Hematopoietic multipotent progenitor cell (in vitro differentiated cells): ENCODE measurements at regions not wholly inside any gene's neighbourhood (a gene's known extent, or its start where the extent isn't known, plus 50 kb on each side); places are given as distances from the start of the nearest gene placed in this dataset.

ENCODE experiments used
- DNase-seq, 3 donors: peaks; one replicate each; pipeline ENCODE4 v3.0.0-alpha.2; 2011 to 2015; ENCODE audit warnings: low read depth in 2 of 3, low spot score in 2 of 3

DNA sequence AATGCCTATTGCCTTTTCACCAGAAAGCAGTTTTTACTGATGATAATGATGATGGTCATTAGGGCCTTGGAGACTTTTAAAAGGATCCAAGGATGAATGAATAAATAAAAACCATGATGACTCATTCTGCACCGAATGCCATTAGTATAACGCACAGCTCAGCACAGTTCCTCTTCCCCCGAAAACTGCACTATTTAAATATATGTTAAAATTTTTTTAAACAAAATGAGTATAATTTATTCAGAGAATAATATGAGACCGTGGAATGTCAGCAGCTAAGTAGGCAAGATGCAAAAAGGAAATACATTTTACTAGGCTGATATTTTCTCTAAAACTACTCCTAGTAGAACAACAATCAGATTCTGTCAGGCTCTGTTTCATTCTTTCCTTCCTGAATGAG is 83.4 kb upstream of the NANOGP8 start:
- DNase-seq = no peak

DNA sequence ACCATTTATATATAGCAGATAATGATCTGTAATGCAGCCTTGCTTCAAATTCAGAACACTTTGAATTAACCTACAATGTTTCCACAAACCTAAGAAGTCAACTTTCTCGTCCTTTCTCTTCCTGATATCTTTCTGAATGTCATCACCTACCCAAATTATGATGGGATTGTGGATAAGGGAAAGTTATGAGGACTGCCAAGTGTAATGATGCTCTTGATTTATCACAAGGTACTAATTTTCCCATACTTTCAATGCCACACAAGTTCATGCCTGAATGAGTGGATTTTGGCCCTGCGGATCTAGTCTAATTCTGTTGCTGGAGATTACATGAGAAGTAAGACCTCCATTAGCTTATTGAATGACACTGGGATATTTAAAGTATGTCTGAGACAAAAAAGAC is 82.6 kb upstream of the NANOGP8 start:
- no peak for DNase-seq

- peak in 2 of 3 donors; percentile 2 to 3 for DNase-seq
Measured at GRCh38 chr15:35166730-35167359, 81.8 kb upstream of the NANOGP8 start.

DNA sequence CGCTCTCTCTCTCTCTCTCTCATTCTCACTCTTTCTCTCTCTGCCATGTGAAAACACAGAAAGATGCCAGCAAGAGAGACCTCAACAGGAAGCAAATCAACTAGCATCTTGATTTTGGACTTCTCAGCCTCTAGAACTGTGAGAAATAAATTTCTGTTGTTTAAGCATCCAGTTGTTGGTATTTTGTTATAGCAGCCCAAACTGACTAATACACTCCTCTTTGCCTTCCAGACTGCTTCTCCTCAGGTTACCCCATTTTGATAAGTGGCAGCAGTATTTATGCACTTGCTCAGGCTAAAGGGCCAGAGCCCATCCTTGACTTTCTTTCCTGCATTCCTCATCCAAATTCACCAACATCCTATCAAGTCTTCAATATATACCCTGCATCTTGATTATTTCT is 76.6 kb upstream of the NANOGP8 start:
- no peak for DNase-seq

- DNase-seq = no peak
Measured at GRCh38 chr15:35159170-35159569, 74.1 kb upstream of the NANOGP8 start.

DNA sequence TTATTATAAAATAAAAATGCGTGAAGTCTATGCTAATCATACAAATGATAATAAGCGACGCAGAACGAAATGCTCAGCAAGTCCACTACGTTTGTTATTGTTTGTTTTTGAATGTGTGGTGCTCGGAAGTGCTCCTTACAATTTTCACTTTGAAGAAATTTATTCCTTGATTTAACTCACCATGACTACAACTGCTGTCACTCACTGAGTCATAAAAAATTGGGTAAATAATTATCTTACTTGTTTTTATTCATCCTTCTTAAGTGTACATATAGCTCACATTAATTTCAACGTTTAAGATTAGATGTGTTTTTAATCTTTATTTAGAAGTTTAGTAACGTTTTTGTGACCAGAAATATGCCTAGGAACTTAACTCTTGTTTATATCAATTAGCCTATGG is 66.7 kb upstream of the NANOGP8 start:
- DNase-seq = no peak

DNA sequence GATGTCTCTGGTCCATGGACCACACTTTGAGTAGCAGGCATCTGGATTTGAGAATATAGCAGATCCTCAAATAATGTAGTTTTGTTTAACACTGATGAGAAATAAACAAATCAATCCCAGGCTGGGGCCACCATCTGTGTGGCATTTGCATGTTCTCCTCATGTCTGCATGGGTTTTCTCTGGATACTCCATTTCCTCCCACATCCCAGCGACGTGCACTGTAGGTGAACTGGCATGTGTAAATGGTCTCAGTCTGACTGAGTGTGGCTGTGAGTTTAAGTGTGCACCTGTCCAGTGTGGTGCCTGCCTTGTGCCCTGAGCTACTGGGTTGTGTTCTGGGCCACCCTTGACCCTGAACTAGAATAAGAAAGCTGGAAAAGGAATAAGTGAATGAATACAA is 66.3 kb upstream of the NANOGP8 start:
- DNase-seq = no peak

- DNase-seq = no peak
Measured at GRCh38 chr15:35150361-35150760, 65.3 kb upstream of the NANOGP8 start.

DNA sequence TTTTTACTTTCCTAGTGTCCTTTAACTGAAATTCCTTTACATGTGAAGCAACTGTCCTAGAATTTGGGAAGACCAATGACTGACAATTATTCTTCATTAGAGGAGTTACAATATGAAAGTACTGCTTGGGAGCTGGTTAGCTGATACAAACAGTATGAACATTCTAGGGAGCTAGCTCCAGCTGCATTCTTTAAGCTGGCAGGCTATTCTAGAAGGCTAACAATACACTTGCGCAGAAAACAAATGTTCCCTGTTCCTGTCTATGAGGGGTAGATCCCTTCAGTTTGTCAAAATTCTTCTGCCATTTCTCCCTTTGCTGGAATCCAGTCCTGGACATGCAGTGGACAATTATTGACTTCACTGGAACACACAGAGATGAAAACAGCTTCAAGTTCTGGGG is 60.2 kb upstream of the NANOGP8 start:
- no peak for DNase-seq

- no peak for DNase-seq
Measured at GRCh38 chr15:35142578-35142977, 57.5 kb upstream of the NANOGP8 start.

GRCh38 chr15:35141743-35142471 is 56.8 kb upstream of the NANOGP8 start:
- DNase-seq = no peak

DNA sequence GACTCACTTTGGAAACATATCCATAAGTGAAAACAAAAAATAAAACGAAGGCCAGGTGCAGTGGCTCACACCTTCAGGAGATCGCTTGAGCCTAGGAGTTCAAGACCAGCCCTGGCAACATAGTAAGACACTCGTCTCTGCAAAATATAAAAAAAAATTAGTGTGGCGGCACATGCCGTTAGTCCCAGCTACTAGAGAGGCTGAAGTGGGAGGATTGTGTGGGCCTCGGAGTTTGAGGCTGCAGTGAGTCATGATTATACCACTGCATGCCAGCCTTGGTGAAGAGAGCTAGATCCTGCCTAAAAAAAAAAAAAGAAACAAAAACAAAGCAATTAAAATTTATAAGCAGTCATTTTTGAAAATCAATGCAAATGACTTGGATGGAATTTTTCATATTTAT is 54.7 kb upstream of the NANOGP8 start:
- no peak for DNase-seq

GRCh38 chr15:35137190-35137574 is 52.1 kb upstream of the NANOGP8 start:
- no peak for DNase-seq

GRCh38 chr15:35136321-35137189 is 51.5 kb upstream of the NANOGP8 start:
- DNase-seq = no peak
